Hepatocyte (in vitro differentiated cells): ENCODE measurements at regions not wholly inside any gene's neighbourhood (a gene's known extent, or its start where the extent isn't known, plus 50 kb on each side); places are given as distances from the start of the nearest gene placed in this dataset.

ENCODE experiments used
- DNase-seq: peaks from one replicate; pipeline ENCODE4 v3.0.0-alpha.2; 2016; ENCODE audit warnings: low spot score
- H2AFZ ChIP-seq: fragments of 200-600 bp; sonication (generic); 2 replicates; pipeline ENCODE4 v1.6.0; 2016; ENCODE audit warnings: antibody characterized with exemption, mild to moderate bottlenecking
- H3K27ac ChIP-seq: fragments of 200-600 bp; sonication (generic); 2 replicates; pipeline ENCODE4 v1.5.1; 2016; ENCODE audit warnings: mild to moderate bottlenecking
- H3K27me3 ChIP-seq: fragments of 200-600 bp; sonication (generic); 2 replicates; pipeline ENCODE4 v1.6.1; 2016
- H3K36me3 ChIP-seq: fragments of 200-600 bp; sonication (generic); replicated peaks from 2 replicates; pipeline ENCODE4 v1.5.1; 2016; ENCODE audit warnings: low read depth; ENCODE audit not compliant: insufficient read depth
- H3K4me1 ChIP-seq: fragments of 200-600 bp; sonication (generic); 2 replicates; pipeline ENCODE4 v1.5.1; 2016; ENCODE audit warnings: mild to moderate bottlenecking, moderate library complexity; ENCODE audit not compliant: insufficient read depth
- H3K4me2 ChIP-seq: fragments of 200-600 bp; sonication (generic); 2 replicates; pipeline ENCODE4 v1.6.0; 2016
- H3K4me3 ChIP-seq: fragments of 200-600 bp; sonication (generic); 2 replicates; pipeline ENCODE4 v1.5.1; 2016; ENCODE audit warnings: mild to moderate bottlenecking
- H3K79me2 ChIP-seq: fragments of 200-600 bp; sonication (generic); 2 replicates; pipeline ENCODE4 v1.6.0; 2017; ENCODE audit warnings: mild to moderate bottlenecking
- H3K9me2 ChIP-seq: fragments of 200-600 bp; sonication (generic); replicated peaks from 2 replicates; pipeline ENCODE4 v1.6.0; 2017; ENCODE audit warnings: mild to moderate bottlenecking; ENCODE audit not compliant: insufficient read depth
- H3K9me3 ChIP-seq: fragments of 200-600 bp; sonication (generic); 2 replicates; pipeline ENCODE4 v1.5.1; 2016; ENCODE audit warnings: low read depth, mild to moderate bottlenecking
- H4K20me1 ChIP-seq: fragments of 200-600 bp; sonication (generic); 2 replicates; pipeline ENCODE4 v1.6.0; 2016; ENCODE audit warnings: mild to moderate bottlenecking; ENCODE audit not compliant: insufficient read depth, poor library complexity, severe bottlenecking
- CTCF ChIP-seq: fragments of 200-600 bp; sonication (generic); IDR thresholded peaks from 2 replicates; pipeline ENCODE4 v1.5.1; 2016; ENCODE audit warnings: antibody characterized with exemption, mild to moderate bottlenecking; ENCODE audit not compliant: poor library complexity
- EZH2 ChIP-seq: fragments of 200-600 bp; sonication (generic); IDR thresholded peaks from 2 replicates; pipeline ENCODE4 v1.6.1; 2016; ENCODE audit warnings: antibody characterized with exemption, mild to moderate bottlenecking, borderline replicate concordance
- EZH2phosphoT487 ChIP-seq: fragments of 200-600 bp; sonication (generic); IDR thresholded peaks from one replicate; pipeline ENCODE4 v1.6.1; 2018; ENCODE audit warnings: antibody characterized with exemption, mild to moderate bottlenecking, low read depth, moderate library complexity; ENCODE audit not compliant: unreplicated experiment, severe bottlenecking
- WGBS: methylation state at CpG from one replicate; pipeline ENCODE4 v1.1.6; 2016; ENCODE audit warnings: low lambda C conversion rate; ENCODE audit errors: missing lambda C conversion rate; 5-methylcytosine and 5-hydroxymethylcytosine counted together

GRCh38 chr5:143929486-143929885 is 117.5 kb downstream of the HMHB1 start:
- DNase-seq, result no peak
- H3K27me3 ChIP-seq, result no peaks in the 10 kb centered on the region
- H3K27ac ChIP-seq, result no peak overlapping the region
- no peaks in the 10 kb centered on the region for H4K20me1 ChIP-seq
- H3K9me3 ChIP-seq, result peaks cover under 1% of the 10 kb centered on the region
- no peak overlapping the region for H3K4me3 ChIP-seq
- no peaks in the 10 kb centered on the region for H3K4me1 ChIP-seq
- no peaks in the 10 kb centered on the region for H3K79me2 ChIP-seq
- TF ChIP-seq EZH2phosphoT487, result no peak
- no peak for TF ChIP-seq CTCF
- no peak for TF ChIP-seq EZH2
- H2AFZ ChIP-seq, result no peak overlapping the region
- H3K36me3 ChIP-seq, result no peaks in the 10 kb centered on the region
- H3K9me2 ChIP-seq, result no peaks in the 10 kb centered on the region
- no peak overlapping the region for H3K4me2 ChIP-seq

- Histone ChIP-seq H3K79me2 (no peaks in the 10 kb centered on the region), H3K27me3 (no peaks in the 10 kb centered on the region), H3K9me3 (peaks cover 8% of the 10 kb centered on the region), H3K36me3 (no peaks in the 10 kb centered on the region), H4K20me1 (no peaks in the 10 kb centered on the region), H3K4me1 (no peaks in the 10 kb centered on the region), H3K4me3 (no peak overlapping the region), H3K9me2 (no peaks in the 10 kb centered on the region), H2AFZ (no peak overlapping the region), H3K27ac (no peak overlapping the region), H3K4me2 (no peak overlapping the region)
- no peak for TF ChIP-seq EZH2
- TF ChIP-seq CTCF, result no peak
- no peak for TF ChIP-seq EZH2phosphoT487
- DNase-seq, result no peak
Observed at GRCh38 chr5:143930561-143930960, 118.6 kb downstream of the HMHB1 start.

GRCh38 chr5:143931476-143931875 is 119.5 kb downstream of the HMHB1 start:
- DNase-seq, result no peak

More at GRCh38 chr5:143931476-143931875, 119.5 kb downstream of the HMHB1 start:
- Histone ChIP-seq H3K27ac (no peak overlapping the region), H3K4me2 (no peak overlapping the region), H3K9me3 (peaks cover 8% of the 10 kb centered on the region), H2AFZ (no peak overlapping the region), H3K9me2 (no peaks in the 10 kb centered on the region), H3K27me3 (no peaks in the 10 kb centered on the region), H4K20me1 (no peaks in the 10 kb centered on the region), H3K79me2 (no peaks in the 10 kb centered on the region), H3K4me1 (no peaks in the 10 kb centered on the region), H3K4me3 (no peak overlapping the region), H3K36me3 (no peaks in the 10 kb centered on the region)
- 83% methylated on average over 4 of the region's 4 CpGs for WGBS
- TF ChIP-seq CTCF, result no peak
- no peak for TF ChIP-seq EZH2
- no peak for TF ChIP-seq EZH2phosphoT487
